Activated CD4-positive, alpha-beta T cell treated with anti-CD3 and anti-CD28 coated beads for 48 hours (primary cell): ENCODE measurements at regions not wholly inside any gene's neighbourhood (a gene's known extent, or its start where the extent isn't known, plus 50 kb on each side); places are given as distances from the start of the nearest gene placed in this dataset.

Source experiments
- DNase-seq: peaks from one replicate; pipeline ENCODE4 v3.0.0-alpha.2; 2020

GRCh38 chr1:5105744-5106143 lies 451.3 kb downstream of the AJAP1 start:
- no peak for DNase-seq

GRCh38 chr1:5099558-5099957 lies 445.1 kb downstream of the AJAP1 start:
- no peak for DNase-seq

- no peak for DNase-seq
Observed at GRCh38 chr1:5098981-5099385, 444.6 kb downstream of the AJAP1 start.

- no peak for DNase-seq
Observed at GRCh38 chr1:5093042-5093441, 438.6 kb downstream of the AJAP1 start.

- no peak for DNase-seq
Observed at GRCh38 chr1:5084676-5085075, 430.3 kb downstream of the AJAP1 start.

- DNase-seq = no peak
Observed at GRCh38 chr1:5067246-5067645, 412.8 kb downstream of the AJAP1 start.

- DNase-seq = no peak
Observed at GRCh38 chr1:5053744-5054143, 399.3 kb downstream of the AJAP1 start.

GRCh38 chr1:5029136-5029535 lies 374.7 kb downstream of the AJAP1 start:
- no peak for DNase-seq

GRCh38 chr1:5012249-5012648 lies 357.8 kb downstream of the AJAP1 start:
- DNase-seq = no peak

GRCh38 chr1:5010656-5011055 lies 356.2 kb downstream of the AJAP1 start:
- no peak for DNase-seq

GRCh38 chr1:5010236-5010635 lies 355.8 kb downstream of the AJAP1 start:
- DNase-seq = no peak

- no peak for DNase-seq
Observed at GRCh38 chr1:5009376-5010065, 355.1 kb downstream of the AJAP1 start.

- no peak for DNase-seq
Observed at GRCh38 chr1:5005171-5005570, 350.8 kb downstream of the AJAP1 start.

- no peak for DNase-seq
Observed at GRCh38 chr1:5002676-5003075, 348.3 kb downstream of the AJAP1 start.

GRCh38 chr1:5001466-5001865 lies 347.1 kb downstream of the AJAP1 start:
- DNase-seq = no peak

- no peak for DNase-seq
Observed at GRCh38 chr1:4986306-4986705, 331.9 kb downstream of the AJAP1 start.

GRCh38 chr1:4984841-4985240 lies 330.4 kb downstream of the AJAP1 start:
- DNase-seq = no peak

- DNase-seq = no peak
Observed at GRCh38 chr1:4980211-4980610, 325.8 kb downstream of the AJAP1 start.

- DNase-seq = no peak
Observed at GRCh38 chr1:4978660-4979390, 324.4 kb downstream of the AJAP1 start.

GRCh38 chr1:4977701-4978100 lies 323.3 kb downstream of the AJAP1 start:
- no peak for DNase-seq

- no peak for DNase-seq
Observed at GRCh38 chr1:4976859-4977440, 322.5 kb downstream of the AJAP1 start.

GRCh38 chr1:4975856-4976255 lies 321.4 kb downstream of the AJAP1 start:
- DNase-seq = no peak

GRCh38 chr1:4974981-4975685 lies 320.7 kb downstream of the AJAP1 start:
- no peak for DNase-seq

GRCh38 chr1:4973341-4973740 lies 318.9 kb downstream of the AJAP1 start:
- DNase-seq = no peak
